ENCODE measurements at regions not wholly inside any gene's neighbourhood (a gene's known extent, or its start where the extent isn't known, plus 50 kb on each side); places are given as distances from the start of the nearest gene placed in this dataset.

DNA sequence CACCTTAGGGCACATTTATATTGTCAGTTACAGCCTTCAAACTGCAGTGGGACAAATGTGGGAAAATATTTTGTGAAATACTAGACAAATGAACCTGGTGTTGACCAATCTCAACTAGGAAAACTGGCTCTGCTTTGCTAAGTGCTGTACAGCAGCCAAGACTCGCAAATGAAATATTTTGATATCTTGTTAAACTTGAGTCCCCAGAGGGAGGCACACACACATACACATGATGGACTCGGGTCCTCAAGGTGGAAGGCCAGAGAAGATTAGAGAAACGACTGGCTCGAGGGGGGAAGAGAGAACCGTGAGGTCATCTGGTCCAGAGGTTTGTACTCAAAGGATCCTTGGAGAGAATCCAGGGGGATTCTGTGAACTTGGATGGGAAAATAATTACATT is 67.3 kb upstream of the JAG1 start:
- H3K27ac ChIP-seq, result no peak overlapping the region
- intact Hi-C loops (cut with DNase I; ENCODE audit: low total_unique reads), result no loop called here
- no peaks in the 10 kb centered on the region for H3K9me3 ChIP-seq
- no peaks in the 10 kb centered on the region for H3K27me3 ChIP-seq
- H3K4me3 ChIP-seq, result no peak overlapping the region
- no peak for DNase-seq
- TF ChIP-seq, protein P1, sequence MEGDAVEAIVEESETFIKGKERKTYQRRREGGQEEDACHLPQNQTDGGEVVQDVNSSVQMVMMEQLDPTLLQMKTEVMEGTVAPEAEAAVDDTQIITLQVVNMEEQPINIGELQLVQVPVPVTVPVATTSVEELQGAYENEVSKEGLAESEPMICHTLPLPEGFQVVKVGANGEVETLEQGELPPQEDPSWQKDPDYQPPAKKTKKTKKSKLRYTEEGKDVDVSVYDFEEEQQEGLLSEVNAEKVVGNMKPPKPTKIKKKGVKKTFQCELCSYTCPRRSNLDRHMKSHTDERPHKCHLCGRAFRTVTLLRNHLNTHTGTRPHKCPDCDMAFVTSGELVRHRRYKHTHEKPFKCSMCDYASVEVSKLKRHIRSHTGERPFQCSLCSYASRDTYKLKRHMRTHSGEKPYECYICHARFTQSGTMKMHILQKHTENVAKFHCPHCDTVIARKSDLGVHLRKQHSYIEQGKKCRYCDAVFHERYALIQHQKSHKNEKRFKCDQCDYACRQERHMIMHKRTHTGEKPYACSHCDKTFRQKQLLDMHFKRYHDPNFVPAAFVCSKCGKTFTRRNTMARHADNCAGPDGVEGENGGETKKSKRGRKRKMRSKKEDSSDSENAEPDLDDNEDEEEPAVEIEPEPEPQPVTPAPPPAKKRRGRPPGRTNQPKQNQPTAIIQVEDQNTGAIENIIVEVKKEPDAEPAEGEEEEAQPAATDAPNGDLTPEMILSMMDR (IDR thresholded peaks at IDR 0.05), result no peak
- TF ChIP-seq POLR2A (IDR thresholded peaks at IDR 0.05), result no peak
- no peaks in the 10 kb centered on the region for H3K36me3 ChIP-seq
- H3K4me1 ChIP-seq, result no peaks in the 10 kb centered on the region

DNA sequence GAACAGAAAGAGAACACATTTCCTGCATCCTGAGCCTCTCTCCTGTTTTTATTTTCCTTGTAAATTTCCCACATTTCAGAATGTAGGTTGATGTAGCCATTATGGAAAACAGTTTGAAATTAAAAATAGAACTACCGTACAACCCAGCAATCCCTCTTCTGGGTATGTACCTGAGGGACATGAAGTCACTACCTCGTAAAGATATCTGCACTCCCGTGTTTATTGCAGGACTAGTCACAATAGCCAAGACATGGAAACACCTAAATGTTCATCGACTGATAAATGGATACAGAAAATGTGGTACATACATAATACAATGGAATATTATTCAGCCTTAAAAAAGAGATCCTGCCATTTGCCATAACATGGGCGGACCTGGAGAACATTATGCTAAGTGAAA is 72.0 kb upstream of the JAG1 start:
- TF ChIP-seq, protein P1 (IDR thresholded peaks at IDR 0.05), result no peak
- TF ChIP-seq POLR2A (IDR thresholded peaks at IDR 0.05), result no peak
- Histone ChIP-seq H3K27me3 (no peaks in the 10 kb centered on the region), H3K27ac (no peak overlapping the region), H3K9me3 (no peaks in the 10 kb centered on the region), H3K4me1 (no peaks in the 10 kb centered on the region), H3K36me3 (no peaks in the 10 kb centered on the region), H3K4me3 (no peak overlapping the region)
- intact Hi-C loops (cut with DNase I; ENCODE audit: low total_unique reads), result no loop called here
- DNase-seq, result no peak

DNA sequence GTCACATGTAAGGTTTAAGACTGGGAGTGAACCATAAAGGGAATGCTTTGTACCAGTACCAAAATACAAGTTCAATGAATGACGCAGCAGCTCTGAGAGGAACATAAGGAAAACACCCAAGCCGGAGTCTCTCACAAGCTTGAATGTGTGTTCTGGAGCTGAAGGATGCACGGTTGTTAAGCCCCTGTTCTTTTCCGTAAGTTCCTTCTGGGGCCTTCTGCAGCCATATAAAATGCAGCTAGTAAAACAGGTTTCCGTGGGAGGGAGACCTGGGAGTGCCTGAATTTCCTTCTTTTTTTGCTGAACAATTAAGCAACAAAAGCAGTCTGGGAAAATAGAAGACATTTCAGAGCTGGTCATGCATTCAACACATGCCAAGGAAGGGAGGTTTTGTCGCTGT is 73.2 kb upstream of the JAG1 start:
- intact Hi-C loops (cut with DNase I; ENCODE audit: low total_unique reads), result no loop called here

DNA sequence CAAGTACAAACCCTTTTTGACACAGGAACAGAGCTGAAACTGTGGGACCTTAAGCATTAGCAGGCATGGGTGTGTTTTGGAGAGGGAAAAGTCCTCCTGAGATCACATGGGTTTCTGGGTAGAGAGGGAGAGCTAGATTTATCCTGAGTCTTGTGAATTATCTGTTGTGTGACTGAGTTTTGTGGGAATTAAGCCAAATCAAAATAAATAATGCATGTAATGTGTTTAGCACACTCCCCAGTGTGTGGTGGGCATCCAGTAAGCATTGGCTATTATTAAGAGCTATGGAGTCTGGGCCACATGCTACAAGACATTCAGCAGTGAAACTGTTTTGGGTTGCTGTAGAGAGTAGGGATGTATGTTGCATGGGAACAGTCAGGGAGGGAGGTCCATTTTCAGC is 75.3 kb upstream of the JAG1 start:
- no peak for DNase-seq
- no peak overlapping the region for H3K27ac ChIP-seq
- no peak overlapping the region for H3K4me3 ChIP-seq
- intact Hi-C loops (cut with DNase I; ENCODE audit: low total_unique reads), result no loop called here
- no peaks in the 10 kb centered on the region for H3K36me3 ChIP-seq
- no peaks in the 10 kb centered on the region for H3K9me3 ChIP-seq
- TF ChIP-seq, protein P1 (IDR thresholded peaks at IDR 0.05), result no peak
- TF ChIP-seq POLR2A (IDR thresholded peaks at IDR 0.05), result no peak
- H3K4me1 ChIP-seq, result no peaks in the 10 kb centered on the region
- no peaks in the 10 kb centered on the region for H3K27me3 ChIP-seq

More for the DNA sequence above, 73.2 kb upstream of the JAG1 start:
- Histone ChIP-seq H3K4me3 (no peak overlapping the region), H3K36me3 (no peaks in the 10 kb centered on the region), H3K9me3 (no peaks in the 10 kb centered on the region), H3K27ac (no peak overlapping the region), H3K4me1 (no peaks in the 10 kb centered on the region), H3K27me3 (no peaks in the 10 kb centered on the region)
- TF ChIP-seq, protein P1 (IDR thresholded peaks at IDR 0.05), result no peak
- no peak for TF ChIP-seq POLR2A (IDR thresholded peaks at IDR 0.05)
- DNase-seq, result no peak

DNA sequence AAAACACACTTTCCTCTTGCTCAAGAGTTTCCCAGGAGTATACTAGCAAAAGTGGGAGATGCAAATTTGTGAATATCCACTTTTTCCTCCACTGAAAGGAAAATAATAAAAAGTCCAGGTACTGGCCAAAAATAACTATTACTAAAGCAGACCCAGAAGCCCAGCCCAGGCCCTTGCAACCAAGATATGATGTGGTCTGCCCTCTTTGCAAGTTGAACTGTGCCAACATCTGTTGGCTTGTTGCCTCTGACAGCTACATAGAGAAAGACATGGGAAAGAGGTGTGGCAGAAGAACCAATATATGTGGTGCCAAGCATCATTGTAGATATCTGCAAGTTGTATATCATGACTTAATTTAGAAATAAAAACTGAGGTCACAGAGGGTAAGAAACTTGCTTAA is 78.4 kb upstream of the JAG1 start:
- H3K4me1 ChIP-seq, result no peaks in the 10 kb centered on the region
- no peaks in the 10 kb centered on the region for H3K27me3 ChIP-seq
- no peak for DNase-seq
- TF ChIP-seq, protein P1 (IDR thresholded peaks at IDR 0.05), result no peak
- TF ChIP-seq POLR2A (IDR thresholded peaks at IDR 0.05), result no peak
- H3K9me3 ChIP-seq, result no peaks in the 10 kb centered on the region
- intact Hi-C loops (cut with DNase I; ENCODE audit: low total_unique reads), result no loop called here
- no peak overlapping the region for H3K27ac ChIP-seq
- H3K4me3 ChIP-seq, result no peak overlapping the region
- H3K36me3 ChIP-seq, result no peaks in the 10 kb centered on the region

Measured in uterus (tissue), 3 donors.